B cell (primary cell): ENCODE measurements at regions not wholly inside any gene's neighbourhood (a gene's known extent, or its start where the extent isn't known, plus 50 kb on each side); places are given as distances from the start of the nearest gene placed in this dataset.
A peak's percentile ranks its signal among the peaks of the same experiment; 100 is the strongest.

ENCODE experiments used
- ATAC-seq: fragments of 200-7000 bp; cut with Tn5 transposase; one replicate; pipeline ENCODE4 v1.10.0; 2021; ENCODE audit warnings: low read depth, mild to moderate bottlenecking, moderate number of reproducible peaks, moderate library complexity
- CTCF ChIA-PET: fragments of 350-600 bp; sonication (Branson Sonifier 250); formaldehyde crosslinking; loops from one replicate; lab custom pipeline; 2021; ENCODE audit warnings: antibody characterized with exemption, inconsistent platforms; lab: Charles Lee
- POLR2A ChIA-PET: fragments of 350-600 bp; sonication (Branson Sonifier 250); formaldehyde crosslinking; loops from one replicate; lab custom pipeline; 2021; ENCODE audit warnings: antibody characterized with exemption; lab: Charles Lee
- DNase-seq: peaks from one replicate; pipeline ENCODE4 v3.0.0; 2013
- H2AFZ ChIP-seq: 2 replicates; pipeline ENCODE4 v1.6.1; 2012; ENCODE audit warnings: mild to moderate bottlenecking, low read depth, low read length; ENCODE audit not compliant: insufficient read depth, poor library complexity, severe bottlenecking
- H3K27ac ChIP-seq, 2 donors: 1 replicate in 1 of 2; 2 replicates in 1 of 2; pipeline ENCODE4 v1.5.1; 2012 to 2013; ENCODE audit warnings: low read length in 2 of 2, mild to moderate bottlenecking in 2 of 2, moderate library complexity in 1 of 2
- H3K27me3 ChIP-seq, 4 experiments: fragments of 200-600 bp in 1 of 4; sonication (generic) in 1 of 4; replicated peaks in 1 of 4; 1 replicate in 2 of 4; 2 replicates in 2 of 4; pipeline versions ENCODE4 v1.6.1 to v1.7.0; 2013 to 2016; ENCODE audit warnings: low read length in 3 of 4, mild to moderate bottlenecking in 2 of 4, mixed read lengths in 1 of 4, moderate library complexity in 1 of 4; ENCODE audit not compliant: insufficient read depth in 4 of 4, control insufficient read depth in 3 of 4; ENCODE audit errors: control extremely low read depth in 1 of 4
- H3K36me3 ChIP-seq, 2 experiments: replicated peaks in 1 of 2; 1 replicate in 1 of 2; 2 replicates in 1 of 2; pipeline versions ENCODE4 v1.6.1 to v1.7.1; 2013; ENCODE audit warnings: low read length in 1 of 2; ENCODE audit not compliant: insufficient read depth in 2 of 2, control insufficient read depth in 1 of 2; ENCODE audit errors: control extremely low read depth in 1 of 2, extremely low read depth in 1 of 2
- H3K4me1 ChIP-seq, 2 donors: fragments of 200-600 bp in 1 of 2; sonication (generic) in 1 of 2; 1 replicate in 1 of 2; 2 replicates in 1 of 2; pipeline versions ENCODE4 v1.5.1 to v1.6.1; 2013 to 2017; ENCODE audit warnings: low read length in 2 of 2; ENCODE audit not compliant: control insufficient read depth in 2 of 2, insufficient read depth in 2 of 2
- H3K4me2 ChIP-seq: replicated peaks from 2 replicates; pipeline ENCODE3; 2012; ENCODE audit warnings: mild to moderate bottlenecking, low read depth, low read length; ENCODE audit not compliant: poor library complexity, severe bottlenecking
- H3K4me3 ChIP-seq, 5 experiments: fragments of 200-600 bp in 1 of 5; sonication (generic) in 1 of 5; 1 replicate in 3 of 5; 2 replicates in 2 of 5; pipeline versions ENCODE4 v1.5.1 to v1.7.0; 2011 to 2016; ENCODE audit warnings: low read length in 4 of 5, mild to moderate bottlenecking in 4 of 5, low read depth in 2 of 5, control low read depth in 1 of 5, moderate library complexity in 1 of 5; ENCODE audit not compliant: insufficient read depth in 1 of 5; ENCODE audit errors: control extremely low read depth in 1 of 5, extremely low read depth in 1 of 5
- H3K79me2 ChIP-seq: fragments of 200-600 bp; sonication (generic); one replicate; pipeline ENCODE4 v1.6.0; 2016; ENCODE audit warnings: low read length; ENCODE audit not compliant: control insufficient read depth, insufficient read depth
- H3K9ac ChIP-seq: fragments of 200-600 bp; sonication (generic); 2 replicates; pipeline ENCODE4 v1.6.1; 2017; ENCODE audit warnings: mild to moderate bottlenecking, low read length, moderate library complexity
- H3K9me3 ChIP-seq, 3 donors: one replicate each; pipeline versions ENCODE4 v1.6.1 to v1.7.1; 2013; ENCODE audit warnings: low read length in 2 of 3; ENCODE audit not compliant: control insufficient read depth in 2 of 3, insufficient read depth in 1 of 3; ENCODE audit errors: control extremely low read depth in 1 of 3
- H4K20me1 ChIP-seq: 2 replicates; pipeline ENCODE4 v1.6.0; 2012; ENCODE audit warnings: mild to moderate bottlenecking, low read length; ENCODE audit not compliant: insufficient read depth, control insufficient read depth, poor library complexity, severe bottlenecking
- H3K27ac Mint-ChIP-seq: one replicate; pipeline ENCODE4 v1.8.0; 2021; ENCODE audit warnings: mixed read lengths
- H3K27me3 Mint-ChIP-seq: one replicate; pipeline ENCODE4 v1.8.0; 2021; ENCODE audit warnings: mixed read lengths
- H3K4me1 Mint-ChIP-seq: one replicate; pipeline ENCODE4 v1.8.0; 2021; ENCODE audit warnings: mixed read lengths
- H3K4me3 Mint-ChIP-seq: one replicate; pipeline ENCODE4 v1.8.0; 2021; ENCODE audit warnings: mixed read lengths
- H3K9me3 Mint-ChIP-seq: one replicate; pipeline ENCODE4 v1.8.0; 2022; ENCODE audit warnings: mixed read lengths; ENCODE audit not compliant: insufficient read depth
- EZH2 ChIP-seq: IDR thresholded peaks from 2 replicates; pipeline ENCODE4 v1.6.1; 2012; ENCODE audit warnings: borderline replicate concordance, low read depth, mild to moderate bottlenecking, moderate library complexity, low read length; ENCODE audit not compliant: insufficient read depth, poor library complexity, severe bottlenecking
- WGBS: methylation state at CpG from one replicate; pipeline ENCODE4 v1.1.5; 2013; ENCODE audit warnings: missing lambda C conversion rate; ENCODE audit not compliant: insufficient coverage; 5-methylcytosine and 5-hydroxymethylcytosine counted together
- intact Hi-C: fragments of 100-400 bp; cut with micrococcal nuclease; formaldehyde crosslinking; loops from one replicate; pipeline ENCODE4 v1.10.0; 2022
- TF ChIP-seq, protein P1 (sequence below): fragments of 200-600 bp; IDR thresholded peaks from one replicate; pipeline ENCODE4 v1.8.0; 2022; ENCODE audit warnings: antibody characterized with exemption, mild to moderate bottlenecking

DNA sequence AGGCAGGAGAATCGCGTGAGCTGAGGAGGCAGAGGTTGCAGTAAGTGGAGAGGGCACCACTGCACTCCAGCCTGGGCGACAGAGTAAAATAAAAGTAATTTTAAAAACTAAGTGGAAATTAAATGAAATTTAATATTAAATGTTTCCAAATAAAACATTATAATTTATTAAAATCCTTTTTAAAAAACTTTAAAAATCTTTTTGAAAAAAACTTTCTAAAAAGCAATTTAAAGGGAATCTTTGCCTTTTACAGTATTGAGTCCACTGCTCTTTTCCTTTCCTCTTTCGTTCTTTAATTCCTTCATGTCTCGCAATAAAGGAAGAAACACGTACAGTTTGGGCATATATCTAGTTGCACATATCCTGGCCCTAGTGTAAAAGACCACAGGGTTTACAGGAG, 77.8 kb upstream of the DMRT1 start:
- Histone ChIP-seq H3K36me3 (no peaks in the 10 kb centered on the region), H3K27ac (no peak overlapping the region), H3K79me2 (no peaks in the 10 kb centered on the region), H2AFZ (peak overlapping the region; percentile 38), H3K4me2 (peak overlapping the region; percentile 23), H3K9ac (no peak overlapping the region), H3K4me1 (no peaks in the 10 kb centered on the region), H4K20me1 (no peaks in the 10 kb centered on the region), H3K9me3 (peaks cover 0 to 8% (median 0%) of the 10 kb centered on the region in 3 donors), H3K4me3 (no peak overlapping the region), H3K27me3 (peaks cover 0 to 8% (median 1%) of the 10 kb centered on the region in 4 experiments)
- intact Hi-C loops: loop anchor here (1.0 kb wide), 1 partner anchor 150 kb away; no protein-coding TSS in a partner anchor
- 81% methylated on average over 3 of the region's 6 CpGs for WGBS
- Mint-ChIP-seq H3K27ac (no peak overlapping the region), H3K9me3 (no peaks in the 10 kb centered on the region), H3K4me3 (no peak overlapping the region), H3K4me1 (peaks cover 6% of the 10 kb centered on the region), H3K27me3 (peaks cover 39% of the 10 kb centered on the region)
- ATAC-seq: no peak
- TF ChIP-seq, protein P1, sequence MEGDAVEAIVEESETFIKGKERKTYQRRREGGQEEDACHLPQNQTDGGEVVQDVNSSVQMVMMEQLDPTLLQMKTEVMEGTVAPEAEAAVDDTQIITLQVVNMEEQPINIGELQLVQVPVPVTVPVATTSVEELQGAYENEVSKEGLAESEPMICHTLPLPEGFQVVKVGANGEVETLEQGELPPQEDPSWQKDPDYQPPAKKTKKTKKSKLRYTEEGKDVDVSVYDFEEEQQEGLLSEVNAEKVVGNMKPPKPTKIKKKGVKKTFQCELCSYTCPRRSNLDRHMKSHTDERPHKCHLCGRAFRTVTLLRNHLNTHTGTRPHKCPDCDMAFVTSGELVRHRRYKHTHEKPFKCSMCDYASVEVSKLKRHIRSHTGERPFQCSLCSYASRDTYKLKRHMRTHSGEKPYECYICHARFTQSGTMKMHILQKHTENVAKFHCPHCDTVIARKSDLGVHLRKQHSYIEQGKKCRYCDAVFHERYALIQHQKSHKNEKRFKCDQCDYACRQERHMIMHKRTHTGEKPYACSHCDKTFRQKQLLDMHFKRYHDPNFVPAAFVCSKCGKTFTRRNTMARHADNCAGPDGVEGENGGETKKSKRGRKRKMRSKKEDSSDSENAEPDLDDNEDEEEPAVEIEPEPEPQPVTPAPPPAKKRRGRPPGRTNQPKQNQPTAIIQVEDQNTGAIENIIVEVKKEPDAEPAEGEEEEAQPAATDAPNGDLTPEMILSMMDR: no peak
- TF ChIP-seq EZH2: no peak
- ChIA-PET CTCF (interaction anchor here (0.6 to 1.1 kb wide), 4 partner anchors 11 to 292 kb away, joined by 3 read pairs; no protein-coding TSS in a partner anchor), POLR2A (no interaction called here)
- no peak for DNase-seq

DNA sequence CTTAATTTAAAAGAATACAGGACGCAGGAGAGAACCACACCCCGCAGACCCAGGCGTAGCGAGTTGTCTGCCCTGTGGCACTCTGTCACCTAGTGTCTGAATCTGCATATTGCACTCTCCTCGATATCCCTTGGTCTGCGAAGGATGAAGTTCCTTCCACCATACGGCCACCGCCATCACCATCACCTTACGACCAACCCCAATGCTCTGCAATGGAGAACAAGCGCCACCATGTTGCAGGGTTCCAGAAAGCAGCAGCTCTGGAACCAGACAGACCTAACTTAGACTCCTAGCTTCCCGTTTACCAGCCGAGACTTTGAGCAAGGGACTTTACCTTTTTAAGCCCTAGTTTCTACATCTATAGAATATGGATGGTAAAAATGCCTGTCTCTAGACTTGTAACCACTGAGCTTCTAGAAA, 77.4 kb upstream of the DMRT1 start:
- H3K9me3 ChIP-seq: peaks cover 0 to 8% (median 0%) of the 10 kb centered on the region in 3 donors
- ATAC-seq (peak; percentile 72), DNase-seq (peak; percentile 60)
- H3K27me3 Mint-ChIP-seq: peaks cover 41% of the 10 kb centered on the region
- H3K9me3 Mint-ChIP-seq: no peaks in the 10 kb centered on the region
- no peak overlapping the region for H3K4me3 ChIP-seq
- no peak overlapping the region for H3K27ac ChIP-seq
- no peaks in the 10 kb centered on the region for H3K4me1 ChIP-seq
- intact Hi-C loops: loop anchor here (1.0 kb wide), 1 partner anchor 151 kb away; no protein-coding TSS in a partner anchor
- H2AFZ ChIP-seq: peak overlapping the region; percentile 38
- TF ChIP-seq, protein P1: peak; percentile 52
- no peak for TF ChIP-seq EZH2
- WGBS: 47% methylated on average over 10 of the region's 12 CpGs
- peaks cover 6% of the 10 kb centered on the region for H3K4me1 Mint-ChIP-seq
- peak overlapping the region; percentile 23 for H3K4me2 ChIP-seq
- no peak overlapping the region for H3K27ac Mint-ChIP-seq
- peaks cover 0 to 8% (median 1%) of the 10 kb centered on the region in 4 experiments for H3K27me3 ChIP-seq
- H3K36me3 ChIP-seq: no peaks in the 10 kb centered on the region
- CTCF ChIA-PET: interaction anchor here (0.9 to 1.1 kb wide), 3 partner anchors 11 to 293 kb away, joined by 3 read pairs; no protein-coding TSS in a partner anchor
- H3K4me3 Mint-ChIP-seq: peak overlapping the region; percentile 14
- no peaks in the 10 kb centered on the region for H4K20me1 ChIP-seq
- H3K9ac ChIP-seq: no peak overlapping the region
- POLR2A ChIA-PET: no interaction called here
- no peaks in the 10 kb centered on the region for H3K79me2 ChIP-seq
